ENCODE measurements at regions not wholly inside any gene's neighbourhood (a gene's known extent, or its start where the extent isn't known, plus 50 kb on each side); places are given as distances from the start of the nearest gene placed in this dataset.

DNA sequence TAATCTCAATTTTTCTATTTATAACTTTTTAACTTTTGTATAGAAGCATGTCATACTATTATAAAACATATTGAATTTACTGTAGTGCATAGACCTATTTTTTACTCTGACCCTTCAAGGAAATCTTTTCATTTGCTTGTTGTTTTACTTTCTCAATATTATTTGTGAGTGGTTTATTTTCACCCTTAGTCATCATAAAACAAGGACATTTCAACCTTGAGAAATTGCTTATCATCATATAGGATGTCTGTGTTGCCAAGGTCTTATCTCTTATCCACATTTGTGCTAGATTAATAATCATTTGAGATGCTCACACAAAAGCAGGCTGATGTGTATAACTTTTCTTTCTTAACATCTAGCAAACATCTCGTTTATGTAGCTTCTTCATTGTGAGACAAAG lies 408.6 kb upstream of the PABPC4L start:
- no peak for DNase-seq (ENCODE audit: extremely low read depth, low read depth)
- TF ChIP-seq, protein P1, sequence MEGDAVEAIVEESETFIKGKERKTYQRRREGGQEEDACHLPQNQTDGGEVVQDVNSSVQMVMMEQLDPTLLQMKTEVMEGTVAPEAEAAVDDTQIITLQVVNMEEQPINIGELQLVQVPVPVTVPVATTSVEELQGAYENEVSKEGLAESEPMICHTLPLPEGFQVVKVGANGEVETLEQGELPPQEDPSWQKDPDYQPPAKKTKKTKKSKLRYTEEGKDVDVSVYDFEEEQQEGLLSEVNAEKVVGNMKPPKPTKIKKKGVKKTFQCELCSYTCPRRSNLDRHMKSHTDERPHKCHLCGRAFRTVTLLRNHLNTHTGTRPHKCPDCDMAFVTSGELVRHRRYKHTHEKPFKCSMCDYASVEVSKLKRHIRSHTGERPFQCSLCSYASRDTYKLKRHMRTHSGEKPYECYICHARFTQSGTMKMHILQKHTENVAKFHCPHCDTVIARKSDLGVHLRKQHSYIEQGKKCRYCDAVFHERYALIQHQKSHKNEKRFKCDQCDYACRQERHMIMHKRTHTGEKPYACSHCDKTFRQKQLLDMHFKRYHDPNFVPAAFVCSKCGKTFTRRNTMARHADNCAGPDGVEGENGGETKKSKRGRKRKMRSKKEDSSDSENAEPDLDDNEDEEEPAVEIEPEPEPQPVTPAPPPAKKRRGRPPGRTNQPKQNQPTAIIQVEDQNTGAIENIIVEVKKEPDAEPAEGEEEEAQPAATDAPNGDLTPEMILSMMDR (IDR thresholded peaks at IDR 0.05; ENCODE audit: low read depth, low read length, missing control alignments), result no peak
- no peak overlapping the region for H3K4me3 ChIP-seq (replicated peaks; ENCODE audit: low read depth, low read length)

DNA sequence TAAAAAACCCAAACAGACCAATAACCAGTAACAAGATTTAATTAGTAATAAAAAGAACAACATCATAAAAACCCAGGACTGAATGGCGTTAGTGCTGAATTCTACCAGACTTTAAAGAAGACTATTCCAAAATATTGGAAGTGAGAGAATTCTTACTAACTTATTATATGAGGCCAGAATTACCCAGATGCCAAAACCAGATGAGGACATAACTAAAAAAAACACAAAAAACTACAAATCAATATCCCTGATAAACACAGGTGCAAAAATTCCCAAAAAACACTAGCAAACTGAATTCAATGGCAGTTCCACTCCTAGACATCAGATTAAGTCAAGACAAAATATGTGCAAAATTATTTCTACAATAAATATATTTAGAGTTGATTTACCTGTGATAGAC lies 400.1 kb upstream of the PABPC4L start:
- TF ChIP-seq, protein P1 (IDR thresholded peaks at IDR 0.05; ENCODE audit: low read depth, low read length, missing control alignments), result no peak
- DNase-seq (ENCODE audit: extremely low read depth, low read depth), result no peak
- H3K4me3 ChIP-seq (replicated peaks; ENCODE audit: low read depth, low read length), result no peak overlapping the region

DNA sequence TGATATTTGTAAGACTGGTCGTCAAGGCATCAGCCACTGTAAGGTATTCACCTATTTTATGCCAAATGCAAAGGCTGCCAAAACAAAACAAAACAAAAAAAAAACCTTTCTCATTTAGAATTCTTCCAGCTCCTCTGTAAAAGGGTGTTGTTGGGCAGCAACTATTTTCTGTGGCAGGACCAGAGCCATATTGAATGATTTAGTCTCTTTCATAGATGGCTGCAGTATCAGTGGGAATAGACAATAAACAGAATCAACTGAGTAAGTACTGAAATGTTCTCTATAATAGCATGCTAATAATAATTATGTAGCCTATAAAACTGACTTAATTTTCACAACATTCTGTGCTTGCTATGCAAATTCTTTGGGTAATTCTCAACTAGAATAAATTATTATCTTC lies 389.7 kb upstream of the PABPC4L start:
- H3K4me3 ChIP-seq (replicated peaks; ENCODE audit: low read depth, low read length), result no peak overlapping the region
- DNase-seq (ENCODE audit: extremely low read depth, low read depth), result no peak
- TF ChIP-seq, protein P1 (IDR thresholded peaks at IDR 0.05; ENCODE audit: low read depth, low read length, missing control alignments), result no peak

DNA sequence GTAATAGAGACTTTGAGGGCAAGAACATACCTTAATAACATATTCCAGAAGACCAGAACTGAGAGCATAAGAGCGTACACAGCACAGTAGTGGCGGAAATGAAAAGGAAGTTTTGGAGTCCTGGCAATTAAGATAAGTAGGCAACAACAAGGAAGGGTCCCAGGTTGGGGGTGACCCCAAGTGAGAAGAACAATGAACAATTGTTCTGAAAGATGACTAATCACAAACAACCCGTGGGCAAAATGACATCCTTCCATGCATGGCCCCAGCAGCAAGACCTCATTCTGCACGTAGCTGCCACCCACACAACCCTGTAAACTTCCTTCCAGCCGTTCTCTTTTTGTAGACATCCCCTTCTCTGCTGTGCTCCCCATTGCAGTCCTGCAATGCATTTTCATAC lies 384.4 kb upstream of the PABPC4L start:
- TF ChIP-seq, protein P1 (IDR thresholded peaks at IDR 0.05; ENCODE audit: low read depth, low read length, missing control alignments), result no peak
- no peak overlapping the region for H3K4me3 ChIP-seq (replicated peaks; ENCODE audit: low read depth, low read length)
- no peak for DNase-seq (ENCODE audit: extremely low read depth, low read depth)

DNA sequence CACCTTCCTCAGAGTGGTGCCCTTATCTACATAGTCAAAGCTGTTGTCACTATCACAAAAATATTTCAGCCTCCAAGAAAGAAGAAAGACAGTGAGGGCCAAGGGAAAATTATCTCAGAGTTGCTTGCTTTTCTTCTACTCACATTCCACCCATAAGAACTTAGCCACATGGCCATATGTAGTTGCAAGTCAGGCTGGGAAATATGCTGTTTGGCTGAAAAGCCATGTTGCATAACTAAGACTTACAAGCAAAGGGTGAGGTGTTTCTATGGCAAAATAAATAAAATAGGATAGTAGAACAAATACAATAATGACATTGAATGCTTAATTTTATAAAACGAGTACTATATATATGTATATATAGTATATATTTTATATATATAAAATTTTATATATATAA lies 365.9 kb upstream of the PABPC4L start:
- no peak overlapping the region for H3K4me3 ChIP-seq (replicated peaks; ENCODE audit: low read depth, low read length)
- DNase-seq (ENCODE audit: extremely low read depth, low read depth), result no peak
- TF ChIP-seq, protein P1 (IDR thresholded peaks at IDR 0.05; ENCODE audit: low read depth, low read length, missing control alignments), result no peak

DNA sequence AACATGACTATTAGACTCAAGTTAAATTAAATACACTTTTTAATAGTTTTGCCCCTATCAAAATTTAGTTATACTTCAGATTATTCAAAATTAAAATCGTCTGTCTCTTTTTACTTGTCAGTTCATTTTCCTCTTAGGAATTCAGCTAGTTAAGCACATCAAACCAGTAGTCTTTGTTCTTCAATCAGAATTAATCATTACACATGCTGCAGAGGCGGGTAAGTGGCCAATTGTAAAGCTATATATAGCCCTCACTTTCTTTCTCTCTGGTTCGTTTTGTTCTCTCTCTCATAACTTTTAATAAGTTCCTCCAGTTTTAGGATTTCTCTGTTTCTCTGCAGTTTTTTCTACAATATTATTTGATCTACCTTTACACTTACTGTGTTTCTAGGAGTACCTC lies 359.1 kb upstream of the PABPC4L start:
- DNase-seq (ENCODE audit: extremely low read depth, low read depth), result no peak
- no peak overlapping the region for H3K4me3 ChIP-seq (replicated peaks; ENCODE audit: low read depth, low read length)
- TF ChIP-seq, protein P1 (IDR thresholded peaks at IDR 0.05; ENCODE audit: low read depth, low read length, missing control alignments), result no peak

DNA sequence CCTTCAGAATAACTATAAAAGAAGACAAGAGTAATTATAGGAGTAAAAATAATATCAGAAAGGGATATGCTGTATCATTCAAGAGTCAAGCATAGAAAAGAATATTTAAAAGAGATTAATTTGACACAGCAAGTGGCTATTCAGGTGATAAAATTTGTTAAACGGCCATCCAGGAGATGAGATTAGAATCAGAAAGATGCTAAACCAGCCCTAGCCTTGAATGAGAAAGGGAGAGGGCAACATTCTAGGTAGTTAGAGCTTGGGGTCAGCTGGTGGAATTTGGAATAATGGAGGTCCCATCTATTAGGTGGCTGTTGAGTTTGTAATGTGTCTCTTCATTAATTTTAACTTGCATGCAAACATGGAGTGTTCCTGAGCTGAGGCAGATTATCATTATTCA lies 350.5 kb upstream of the PABPC4L start:
- DNase-seq (ENCODE audit: extremely low read depth, low read depth), result no peak
- no peak overlapping the region for H3K4me3 ChIP-seq (replicated peaks; ENCODE audit: low read depth, low read length)
- TF ChIP-seq, protein P1 (IDR thresholded peaks at IDR 0.05; ENCODE audit: low read depth, low read length, missing control alignments), result no peak

Measured in HFF-Myc (cell line).